H9 (cell line): ENCODE measurements at regions not wholly inside any gene's neighbourhood (a gene's known extent, or its start where the extent isn't known, plus 50 kb on each side); places are given as distances from the start of the nearest gene placed in this dataset.

Experiments used
- DNase-seq: peaks from one replicate; pipeline ENCODE4 v3.0.0-alpha.2; 2017
- H2AFZ ChIP-seq: one replicate; pipeline ENCODE4 v1.6.1; 2013; ENCODE audit warnings: mild to moderate bottlenecking, low read length, control low read depth, moderate library complexity
- H2AK5ac ChIP-seq: 2 replicates; pipeline ENCODE4 v1.6.1; 2013; ENCODE audit warnings: low read length, control low read depth, mixed read lengths; ENCODE audit not compliant: insufficient read length
- H2BK120ac ChIP-seq: one replicate; pipeline ENCODE4 v1.6.1; 2013; ENCODE audit warnings: low read depth, mild to moderate bottlenecking, low read length, control low read depth, inconsistent platforms; ENCODE audit not compliant: poor library complexity, severe bottlenecking
- H2BK12ac ChIP-seq: 2 replicates; pipeline ENCODE4 v1.6.1; 2013; ENCODE audit warnings: low read length, control low read depth, mixed read lengths, low read depth; ENCODE audit not compliant: insufficient read length
- H2BK15ac ChIP-seq: 2 replicates; pipeline ENCODE4 v1.6.1; 2013; ENCODE audit warnings: low read depth, low read length, control low read depth
- H2BK20ac ChIP-seq: one replicate; pipeline ENCODE4 v1.6.1; 2013; ENCODE audit warnings: low read depth, mild to moderate bottlenecking, low read length, control low read depth, inconsistent platforms; ENCODE audit not compliant: poor library complexity, severe bottlenecking
- H2BK5ac ChIP-seq: 2 replicates; pipeline ENCODE4 v1.6.1; 2013; ENCODE audit warnings: low read length, control low read depth, mixed read lengths; ENCODE audit not compliant: insufficient read length
- H3K14ac ChIP-seq: 2 replicates; pipeline ENCODE4 v1.6.1; 2013; ENCODE audit warnings: low read length, control low read depth; ENCODE audit not compliant: insufficient read depth
- H3K18ac ChIP-seq: 2 replicates; pipeline ENCODE4 v1.6.1; 2013; ENCODE audit warnings: low read depth, mild to moderate bottlenecking, mixed read lengths, low read length, control low read depth; ENCODE audit not compliant: insufficient read length
- H3K23ac ChIP-seq: 2 replicates; pipeline ENCODE4 v1.6.1; 2013; ENCODE audit warnings: low read length, control low read depth, mixed read lengths, low read depth; ENCODE audit not compliant: insufficient read length
- H3K23me2 ChIP-seq: 2 replicates; pipeline ENCODE4 v1.6.1; 2013; ENCODE audit warnings: low read depth, mild to moderate bottlenecking, mixed read lengths, low read length, control low read depth; ENCODE audit not compliant: insufficient read length, poor library complexity, severe bottlenecking
- H3K27ac ChIP-seq: 2 replicates; pipeline ENCODE4 v1.5.1; 2013; ENCODE audit warnings: low read length, control low read depth, mixed read lengths, low read depth; ENCODE audit not compliant: insufficient read length
- H3K27me3 ChIP-seq: 2 replicates; pipeline ENCODE4 v1.6.1; 2013; ENCODE audit warnings: low read length, control low read depth, inconsistent platforms; ENCODE audit not compliant: insufficient read depth
- H3K4ac ChIP-seq: 2 replicates; pipeline ENCODE4 v1.6.1; 2013; ENCODE audit warnings: low read depth, mild to moderate bottlenecking, control low read depth, inconsistent platforms, low read length, moderate library complexity
- H3K4me1 ChIP-seq: 2 replicates; pipeline ENCODE4 v1.6.1; 2013; ENCODE audit warnings: low read length, control low read depth, inconsistent platforms; ENCODE audit not compliant: insufficient read depth
- H3K4me2 ChIP-seq: 2 replicates; pipeline ENCODE4 v1.6.1; 2013; ENCODE audit warnings: low read length, control low read depth, mixed read lengths; ENCODE audit not compliant: insufficient read length, insufficient read depth
- H3K56ac ChIP-seq: 2 replicates; pipeline ENCODE4 v1.6.1; 2013; ENCODE audit warnings: low read depth, mild to moderate bottlenecking, mixed read lengths, low read length, control low read depth; ENCODE audit not compliant: insufficient read length
- H3K79me1 ChIP-seq: 2 replicates; pipeline ENCODE4 v1.6.1; 2013; ENCODE audit warnings: low read depth, mild to moderate bottlenecking, moderate library complexity, low read length, control low read depth, inconsistent platforms; ENCODE audit not compliant: insufficient read depth, poor library complexity, severe bottlenecking
- H3K79me2 ChIP-seq: 2 replicates; pipeline ENCODE4 v1.6.1; 2013; ENCODE audit warnings: low read length, control low read depth, inconsistent platforms; ENCODE audit not compliant: insufficient read depth
- H3K9ac ChIP-seq: 2 replicates; pipeline ENCODE4 v1.6.1; 2013; ENCODE audit warnings: low read length, control low read depth, mixed read lengths; ENCODE audit not compliant: insufficient read length; ENCODE audit errors: extremely low read depth
- H3K9me3 ChIP-seq: one replicate; pipeline ENCODE4 v1.6.1; 2013; ENCODE audit warnings: low read depth, low read length, inconsistent platforms; ENCODE audit not compliant: control insufficient read depth
- H3T11ph ChIP-seq: one replicate; pipeline ENCODE4 v1.6.1; 2013; ENCODE audit warnings: mild to moderate bottlenecking, low read length, control low read depth, inconsistent platforms
- H4K20me1 ChIP-seq: one replicate; pipeline ENCODE4 v1.6.1; 2013; ENCODE audit not compliant: control insufficient read depth, insufficient read length, insufficient read depth
- H4K5ac ChIP-seq: 2 replicates; pipeline ENCODE4 v1.6.1; 2013; ENCODE audit warnings: low read depth, mild to moderate bottlenecking, mixed read lengths, low read length, control low read depth; ENCODE audit not compliant: insufficient read length
- H4K8ac ChIP-seq: replicated peaks from 2 replicates; pipeline ENCODE4 v1.6.1; 2013; ENCODE audit warnings: low read length, control low read depth, mixed read lengths, low read depth; ENCODE audit not compliant: insufficient read length
- H4K91ac ChIP-seq: 2 replicates; pipeline ENCODE4 v1.6.1; 2013; ENCODE audit warnings: low read depth, mild to moderate bottlenecking, moderate library complexity, mixed read lengths, low read length, control low read depth; ENCODE audit not compliant: insufficient read length
- H3K27ac Mint-ChIP-seq, 3 experiments: 2 replicates in 2 of 3; 3 replicates in 1 of 3; pipeline ENCODE4 v1.8.0; 2020 to 2021; ENCODE audit warnings: mixed read lengths in 3 of 3, mild to moderate bottlenecking in 1 of 3, moderate library complexity in 1 of 3
- H3K27me3 Mint-ChIP-seq: 2 replicates; pipeline ENCODE4 v1.8.0; 2021; ENCODE audit warnings: low read depth, mild to moderate bottlenecking, moderate library complexity, mixed read lengths
- H3K36me3 Mint-ChIP-seq, 3 experiments: 2 replicates in 2 of 3; 3 replicates in 1 of 3; pipeline ENCODE4 v1.8.0; 2020 to 2021; ENCODE audit warnings: low read depth in 3 of 3, mixed read lengths in 3 of 3; ENCODE audit not compliant: insufficient read depth in 1 of 3
- H3K4me1 Mint-ChIP-seq, 2 experiments: 2 replicates each; pipeline ENCODE4 v1.8.0; 2020; ENCODE audit warnings: mixed read lengths in 2 of 2
- H3K4me3 Mint-ChIP-seq, 2 experiments: 2 replicates in 1 of 2; 3 replicates in 1 of 2; pipeline ENCODE4 v1.8.0; 2020 to 2021; ENCODE audit warnings: mild to moderate bottlenecking in 2 of 2, mixed read lengths in 2 of 2, moderate library complexity in 1 of 2
- H3K9me3 Mint-ChIP-seq, 2 experiments: 2 replicates in 1 of 2; 3 replicates in 1 of 2; pipeline ENCODE4 v1.8.0; 2020; ENCODE audit warnings: mild to moderate bottlenecking in 2 of 2, mixed read lengths in 2 of 2, moderate library complexity in 1 of 2
- WGBS: extraction: QIAGEN DNeasy Blood & Tissue Kit; methylation state at CpG from one replicate; pipeline ENCODE4 v1.1.7; 2013; ENCODE audit warnings: missing lambda C conversion rate, low lambda C conversion rate, mixed read lengths; ENCODE audit not compliant: insufficient read length; ENCODE audit errors: extremely low coverage; 5-methylcytosine and 5-hydroxymethylcytosine counted together
- TF ChIP-seq, protein P1 (sequence below): fragments of 200-600 bp; sonication (generic); conservative IDR thresholded peaks from 3 replicates; pipeline ENCODE4 v1.8.0; 2021; ENCODE audit warnings: antibody characterized with exemption, mild to moderate bottlenecking

DNA sequence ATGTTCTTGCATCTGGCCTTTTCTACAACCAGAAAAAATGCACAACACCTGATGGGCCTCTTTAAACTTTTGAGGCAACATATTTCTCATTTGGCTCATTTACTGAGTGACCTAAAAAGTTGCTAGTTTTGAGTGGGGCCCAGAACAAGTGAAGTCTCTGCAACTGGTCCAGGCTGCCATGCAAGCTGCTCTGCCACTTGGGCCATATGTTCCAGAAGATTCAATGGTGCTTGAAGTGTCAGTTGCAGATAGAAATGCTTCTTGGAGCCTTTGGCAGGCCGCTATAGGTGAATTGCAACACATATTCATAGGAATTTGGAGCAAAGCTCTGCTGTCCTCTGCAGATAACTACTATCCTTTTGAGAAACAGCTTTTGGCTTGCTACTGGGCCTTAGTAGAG, 66.4 kb upstream of the RLIM start:
- no peak overlapping the region for H2AFZ ChIP-seq
- no peak overlapping the region for H2BK20ac ChIP-seq
- H2BK15ac ChIP-seq, result no peak overlapping the region
- H4K20me1 ChIP-seq, result no peaks in the 10 kb centered on the region
- H2BK120ac ChIP-seq, result no peak overlapping the region
- H3K27me3 ChIP-seq, result no peaks in the 10 kb centered on the region
- no peaks in the 10 kb centered on the region for H3K4me1 ChIP-seq
- no peak for DNase-seq
- H2AK5ac ChIP-seq, result no peak overlapping the region
- WGBS, result no CpG with 5 or more reads among the region's 1 CpG
- Mint-ChIP-seq H3K27ac (no peak overlapping the region), H3K4me3 (no peak overlapping the region), H3K27me3 (no peaks in the 10 kb centered on the region), H3K36me3 (no peaks in the 10 kb centered on the region; a peak in 1 of 7 replicates), H3K9me3 (peaks cover 45 to 57% of the 10 kb centered on the region in 2 experiments), H3K4me1 (no peaks in the 10 kb centered on the region)
- H3K14ac ChIP-seq, result no peak overlapping the region
- no peak overlapping the region for H3K56ac ChIP-seq
- H3K4ac ChIP-seq, result no peak overlapping the region
- H3K9me3 ChIP-seq, result peaks cover 14% of the 10 kb centered on the region
- H2BK5ac ChIP-seq, result no peak overlapping the region
- H3K18ac ChIP-seq, result no peak overlapping the region
- no peak overlapping the region for H4K5ac ChIP-seq
- H4K8ac ChIP-seq, result no peak overlapping the region
- no peaks in the 10 kb centered on the region for H3K79me2 ChIP-seq
- no peak overlapping the region for H3K23ac ChIP-seq
- H2BK12ac ChIP-seq, result no peak overlapping the region
- H3K27ac ChIP-seq, result no peak overlapping the region
- TF ChIP-seq, protein P1, sequence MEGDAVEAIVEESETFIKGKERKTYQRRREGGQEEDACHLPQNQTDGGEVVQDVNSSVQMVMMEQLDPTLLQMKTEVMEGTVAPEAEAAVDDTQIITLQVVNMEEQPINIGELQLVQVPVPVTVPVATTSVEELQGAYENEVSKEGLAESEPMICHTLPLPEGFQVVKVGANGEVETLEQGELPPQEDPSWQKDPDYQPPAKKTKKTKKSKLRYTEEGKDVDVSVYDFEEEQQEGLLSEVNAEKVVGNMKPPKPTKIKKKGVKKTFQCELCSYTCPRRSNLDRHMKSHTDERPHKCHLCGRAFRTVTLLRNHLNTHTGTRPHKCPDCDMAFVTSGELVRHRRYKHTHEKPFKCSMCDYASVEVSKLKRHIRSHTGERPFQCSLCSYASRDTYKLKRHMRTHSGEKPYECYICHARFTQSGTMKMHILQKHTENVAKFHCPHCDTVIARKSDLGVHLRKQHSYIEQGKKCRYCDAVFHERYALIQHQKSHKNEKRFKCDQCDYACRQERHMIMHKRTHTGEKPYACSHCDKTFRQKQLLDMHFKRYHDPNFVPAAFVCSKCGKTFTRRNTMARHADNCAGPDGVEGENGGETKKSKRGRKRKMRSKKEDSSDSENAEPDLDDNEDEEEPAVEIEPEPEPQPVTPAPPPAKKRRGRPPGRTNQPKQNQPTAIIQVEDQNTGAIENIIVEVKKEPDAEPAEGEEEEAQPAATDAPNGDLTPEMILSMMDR, result no peak
- H3K23me2 ChIP-seq, result no peaks in the 10 kb centered on the region
- no peaks in the 10 kb centered on the region for H3K79me1 ChIP-seq
- H3K4me2 ChIP-seq, result no peak overlapping the region
- H3K9ac ChIP-seq, result no peak overlapping the region
- H3T11ph ChIP-seq, result no peak overlapping the region
- H4K91ac ChIP-seq, result no peak overlapping the region
